H1 (cell line): ENCODE measurements at regions not wholly inside any gene's neighbourhood (a gene's known extent, or its start where the extent isn't known, plus 50 kb on each side); places are given as distances from the start of the nearest gene placed in this dataset.

Experiments used
- CTCF ChIA-PET: fragments of 300-600 bp; sonication (Branson Sonifier 250); formaldehyde crosslinking; loops from one replicate; lab custom pipeline; 2021; ENCODE audit not compliant: partially characterized antibody; lab: Charles Lee
- POLR2A ChIA-PET: fragments of 300-600 bp; sonication (Branson Sonifier 250); formaldehyde crosslinking; loops from one replicate; lab custom pipeline; 2021; ENCODE audit warnings: inconsistent platforms; ENCODE audit not compliant: partially characterized antibody; lab: Charles Lee
- DNase-seq, 2 experiments: peaks; one replicate each; pipeline versions ENCODE4 v3.0.0 to v3.0.0-alpha.2; 2010 to 2022; ENCODE audit warnings: low spot score in 2 of 2, low read depth in 1 of 2, mixed read lengths in 1 of 2
- FAIRE-seq: peaks from 2 replicates; lab custom pipeline; 2011; peaks lifted over from hg19 to GRCh38; lab: Jason Lieb, UNC
- H2AFZ ChIP-seq: 2 replicates; pipeline ENCODE4 v1.8.1; 2012; ENCODE audit warnings: low read length, inconsistent platforms
- H2AK5ac ChIP-seq: 2 replicates; pipeline ENCODE4 v1.6.1; 2013; ENCODE audit warnings: low read depth, low read length
- H2BK120ac ChIP-seq: replicated peaks from 2 replicates; pipeline ENCODE3; 2013; ENCODE audit warnings: low read depth, low read length, inconsistent platforms
- H2BK12ac ChIP-seq: 2 replicates; pipeline ENCODE4 v1.6.1; 2013; ENCODE audit warnings: low read depth, low read length
- H2BK15ac ChIP-seq: 2 replicates; pipeline ENCODE4 v1.6.1; 2013; ENCODE audit warnings: low read length
- H2BK20ac ChIP-seq: 2 replicates; pipeline ENCODE4 v1.6.1; 2013; ENCODE audit warnings: low read length
- H2BK5ac ChIP-seq: 2 replicates; pipeline ENCODE4 v1.6.1; 2013; ENCODE audit warnings: low read depth, low read length
- H3K14ac ChIP-seq: 2 replicates; pipeline ENCODE4 v1.6.1; 2013; ENCODE audit warnings: inconsistent platforms; ENCODE audit not compliant: insufficient read length
- H3K18ac ChIP-seq: 2 replicates; pipeline ENCODE4 v1.6.1; 2013; ENCODE audit warnings: low read length; ENCODE audit errors: extremely low read depth
- H3K23ac ChIP-seq: 2 replicates; pipeline ENCODE4 v1.6.1; 2013; ENCODE audit warnings: inconsistent platforms; ENCODE audit not compliant: insufficient read length
- H3K23me2 ChIP-seq: 2 replicates; pipeline ENCODE4 v1.6.1; 2013; ENCODE audit warnings: low read depth, low read length
- H3K27ac ChIP-seq: 2 replicates; pipeline ENCODE4 v1.6.1; 2011; ENCODE audit warnings: low read depth, low read length, inconsistent platforms
- H3K27me3 ChIP-seq, 4 experiments: replicated peaks in 1 of 4; 1 replicate in 1 of 4; 2 replicates in 3 of 4; pipeline versions ENCODE4 v1.6.1 to v1.8.1; 2011 to 2013; ENCODE audit warnings: low read length in 3 of 4, mild to moderate bottlenecking in 3 of 4, inconsistent platforms in 2 of 4, mixed read lengths in 2 of 4, moderate library complexity in 1 of 4; ENCODE audit not compliant: control insufficient read depth in 3 of 4, insufficient read depth in 3 of 4; ENCODE audit errors: extremely low read depth in 1 of 4
- H3K36me3 ChIP-seq, 4 experiments: 2 replicates each; pipeline versions ENCODE4 v1.6.1 to v1.8.1; 2011 to 2013; ENCODE audit warnings: mild to moderate bottlenecking in 4 of 4, low read length in 3 of 4, moderate library complexity in 2 of 4, control low read depth in 1 of 4, inconsistent platforms in 1 of 4; ENCODE audit not compliant: insufficient read depth in 4 of 4, control insufficient read depth in 2 of 4
- H3K4ac ChIP-seq: replicated peaks from 2 replicates; pipeline ENCODE3; 2013; ENCODE audit warnings: low read length, low read depth, mixed read lengths, inconsistent platforms; ENCODE audit not compliant: insufficient read length
- H3K4me1 ChIP-seq, 4 experiments: replicated peaks in 1 of 4; 1 replicate in 1 of 4; 2 replicates in 3 of 4; pipeline versions ENCODE4 v1.6.1 to v1.8.1; 2011 to 2013; ENCODE audit warnings: low read length in 3 of 4, inconsistent platforms in 2 of 4, mixed read lengths in 1 of 4; ENCODE audit not compliant: insufficient read depth in 4 of 4, control insufficient read depth in 3 of 4
- H3K4me2 ChIP-seq, 2 experiments: 2 replicates each; pipeline versions ENCODE4 v1.6.1 to v1.8.1; 2011 to 2013; ENCODE audit warnings: low read depth in 2 of 2, low read length in 2 of 2, control low read depth in 1 of 2, inconsistent platforms in 1 of 2, mild to moderate bottlenecking in 1 of 2; ENCODE audit not compliant: insufficient read depth in 1 of 2
- H3K4me3 ChIP-seq, 4 experiments: fragments of 200-600, 300-600 bp in 1 of 4; sonication (generic), shearing (Covaris generic), sonication (Bioruptor Twin) in 1 of 4; 2 replicates each; pipeline versions ENCODE4 v1.5.1 to v1.8.1; 2011 to 2016; ENCODE audit warnings: low read length in 4 of 4, low read depth in 3 of 4, control low read depth in 2 of 4, inconsistent platforms in 2 of 4, mild to moderate bottlenecking in 2 of 4, mixed read lengths in 1 of 4, moderate library complexity in 1 of 4; ENCODE audit not compliant: insufficient read depth in 2 of 4; ENCODE audit errors: extremely low read depth in 1 of 4
- H3K56ac ChIP-seq: replicated peaks from 2 replicates; pipeline ENCODE3; 2013; ENCODE audit warnings: low read depth, mild to moderate bottlenecking, mixed read lengths, low read length, inconsistent platforms; ENCODE audit not compliant: insufficient read length
- H3K79me1 ChIP-seq: 2 replicates; pipeline ENCODE4 v1.6.1; 2013; ENCODE audit warnings: low read depth, low read length, control low read depth
- H3K79me2 ChIP-seq, 2 experiments: 2 replicates each; pipeline versions ENCODE4 v1.6.1 to v1.8.1; 2012 to 2013; ENCODE audit warnings: low read length in 2 of 2, mild to moderate bottlenecking in 2 of 2, inconsistent platforms in 1 of 2; ENCODE audit not compliant: insufficient read depth in 2 of 2, control insufficient read depth in 1 of 2
- H3K9ac ChIP-seq, 4 experiments: replicated peaks in 1 of 4; 1 replicate in 1 of 4; 2 replicates in 3 of 4; pipeline versions ENCODE4 v1.6.1 to v1.8.1; 2011 to 2013; ENCODE audit warnings: low read depth in 3 of 4, low read length in 3 of 4, control low read depth in 2 of 4, mild to moderate bottlenecking in 2 of 4, moderate library complexity in 2 of 4, inconsistent platforms in 1 of 4; ENCODE audit errors: extremely low read depth in 1 of 4
- H3K9me3 ChIP-seq, 2 experiments: 2 replicates each; pipeline versions ENCODE4 v1.6.1 to v1.8.1; 2012 to 2013; ENCODE audit warnings: mild to moderate bottlenecking in 2 of 2, moderate library complexity in 2 of 2, control low read depth in 1 of 2, inconsistent platforms in 1 of 2, low read depth in 1 of 2, low read length in 1 of 2, mixed read lengths in 1 of 2; ENCODE audit not compliant: insufficient read depth in 2 of 2
- H4K20me1 ChIP-seq, 2 experiments: replicated peaks in 1 of 2; 2 replicates each; pipeline versions ENCODE3 to v1.8.1; 2011 to 2013; ENCODE audit warnings: inconsistent platforms in 2 of 2, low read length in 2 of 2, mild to moderate bottlenecking in 1 of 2; ENCODE audit not compliant: insufficient read depth in 2 of 2, control insufficient read depth in 1 of 2
- H4K5ac ChIP-seq: 2 replicates; pipeline ENCODE4 v1.6.1; 2013; ENCODE audit warnings: low read length, low read depth, mixed read lengths, inconsistent platforms; ENCODE audit not compliant: insufficient read length
- H4K8ac ChIP-seq: 2 replicates; pipeline ENCODE4 v1.8.0; 2013; ENCODE audit warnings: mild to moderate bottlenecking, moderate library complexity, low read length, inconsistent platforms; ENCODE audit not compliant: insufficient read depth; ENCODE audit errors: extremely low read depth
- H4K91ac ChIP-seq: replicated peaks from 2 replicates; pipeline ENCODE3; 2013; ENCODE audit warnings: low read length, mixed read lengths, inconsistent platforms; ENCODE audit not compliant: insufficient read length
- CEBPB ChIP-seq: IDR thresholded peaks from 2 replicates; pipeline ENCODE4 v1.6.1; 2012; ENCODE audit warnings: low read depth, low read length
- JUN ChIP-seq: IDR thresholded peaks from 2 replicates; pipeline ENCODE4 v1.6.1; 2011; ENCODE audit warnings: low read depth, mild to moderate bottlenecking, improper control_type of control experiment, low read length
- POLR2A ChIP-seq, 2 experiments: IDR thresholded peaks; 1 replicate in 1 of 2; 2 replicates in 1 of 2; pipeline ENCODE4 v1.6.1; 2011; ENCODE audit warnings: low read depth in 2 of 2, low read length in 2 of 2, mild to moderate bottlenecking in 2 of 2; ENCODE audit errors: control extremely low read depth in 1 of 2
- SUZ12 ChIP-seq: fragments of 200-600 bp; sonication (generic); IDR thresholded peaks from 2 replicates; pipeline ENCODE4 v1.6.1; 2012; ENCODE audit warnings: mild to moderate bottlenecking, inconsistent platforms, low read length, moderate library complexity, mixed read lengths
- TAF1 ChIP-seq: IDR thresholded peaks from 2 replicates; pipeline ENCODE4 v1.6.1; 2011; ENCODE audit warnings: mild to moderate bottlenecking, low read depth, low read length
- WGBS, 2 experiments: shearing (Covaris generic) in 1 of 2; methylation state at CpG; one replicate each; pipeline versions ENCODE4 v1.1.6 to v1.1.7; 2013 to 2015; ENCODE audit warnings: low lambda C conversion rate in 2 of 2, mixed read lengths in 2 of 2, inconsistent platforms in 1 of 2, low coverage in 1 of 2, missing lambda C conversion rate in 1 of 2; ENCODE audit not compliant: insufficient replicate concordance in 2 of 2, insufficient coverage in 1 of 2, insufficient read length in 1 of 2; ENCODE audit errors: extremely low coverage in 1 of 2, missing lambda C conversion rate in 1 of 2; 5-methylcytosine and 5-hydroxymethylcytosine counted together
- TF ChIP-seq, protein P1 (sequence below): IDR thresholded peaks from 2 replicates; pipeline ENCODE4 v1.6.1; 2011; ENCODE audit warnings: low read depth, mild to moderate bottlenecking, low read length; ENCODE audit not compliant: insufficient read depth
- TF ChIP-seq, protein P2 (sequence below): IDR thresholded peaks from 2 replicates; pipeline ENCODE4 v1.6.1; 2012; ENCODE audit warnings: low read length, inconsistent platforms

DNA sequence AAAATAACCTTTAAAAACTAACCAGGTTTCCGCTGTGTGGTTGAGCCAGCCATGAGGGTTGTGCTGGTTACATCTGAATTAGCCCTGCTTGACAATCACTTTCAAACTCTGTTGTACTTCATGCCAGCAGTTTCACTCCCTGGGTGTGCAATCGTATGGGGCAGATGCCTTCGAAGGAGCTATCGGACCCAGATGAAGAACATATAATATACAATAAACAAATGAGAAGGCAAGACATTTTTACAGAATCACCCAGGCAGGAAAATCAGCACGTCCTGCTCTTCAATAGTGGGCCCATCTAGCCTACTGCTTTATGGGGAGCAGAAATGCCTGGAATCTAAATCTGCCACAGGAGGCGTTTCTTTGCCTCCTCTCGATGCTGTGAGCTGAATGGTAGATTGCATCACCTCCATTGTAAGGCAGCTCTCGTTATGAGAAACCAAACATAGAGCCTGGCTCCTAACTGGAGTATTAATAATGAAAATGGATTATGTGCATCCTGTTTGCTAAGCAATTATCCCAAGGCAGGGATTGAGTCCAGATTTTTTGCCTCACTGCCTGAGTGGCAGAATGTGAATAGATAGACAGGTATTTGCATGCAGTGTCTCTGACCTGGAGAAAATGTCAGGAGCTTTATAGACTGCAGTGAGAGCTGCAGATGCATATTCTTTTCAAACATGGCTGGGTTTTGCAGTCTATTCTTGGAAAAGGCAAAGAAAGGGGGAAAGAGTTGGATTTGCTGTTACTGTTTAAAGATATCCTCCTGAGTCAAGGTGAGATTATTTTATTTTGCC, 143.3 kb upstream of the SMARCA2 start:
- Histone ChIP-seq H3K27me3 (no peaks in the 10 kb centered on the region), H4K5ac (no peak overlapping the region), H3K27ac (no peak overlapping the region), H3K56ac (no peak overlapping the region), H2BK5ac (no peak overlapping the region), H2AFZ (peak overlapping the region; percentile 77), H2BK12ac (no peak overlapping the region; the same call in none of the 2 replicates), H4K20me1 (no peaks in the 10 kb centered on the region), H3K14ac (no peak overlapping the region), H4K91ac (no peak overlapping the region), H3K4ac (no peak overlapping the region), H2AK5ac (no peak overlapping the region), H4K8ac (no peak overlapping the region), H2BK120ac (no peak overlapping the region), H3K4me2 (peak overlapping the region; percentile 15 to 51; a peak in 3 of 4 replicates), H3K4me3 (no peak overlapping the region; a peak in 1 of 8 replicates), H3K4me1 (peaks cover 0 to 13% (median 3%) of the 10 kb centered on the region in 4 experiments; a peak in 4 of 7 replicates), H3K9me3 (no peaks in the 10 kb centered on the region), H3K36me3 (no peaks in the 10 kb centered on the region), H2BK15ac (no peak overlapping the region), H3K79me2 (no peaks in the 10 kb centered on the region), H3K23me2 (no peaks in the 10 kb centered on the region), H3K18ac (peak overlapping the region; percentile 48; the same call in 1 of the 2 replicates), H3K79me1 (no peaks in the 10 kb centered on the region), H2BK20ac (no peak overlapping the region), H3K9ac (no peak overlapping the region), H3K23ac (no peak overlapping the region)
- FAIRE-seq (peak; percentile 13), DNase-seq (peak in 1 of 2 experiments; percentile 21)
- 54% methylated on average over 8 of the region's 8 CpGs; no CpG with 5 or more reads in 1 of the 2 experiments for WGBS, 2 experiments
- ChIA-PET POLR2A (interaction anchor here (1.0 to 1.4 kb wide), 3 partner anchors 22 to 47 kb away, joined by 3 to 4 read pairs (median 3); no protein-coding TSS in a partner anchor), CTCF (interaction anchor here (0.6 to 4.7 kb wide), 16 partner anchors 21 to 942 kb away, joined by 3 to 26 read pairs (median 4); no protein-coding TSS in a partner anchor)
- TF ChIP-seq TAF1: peak; percentile 38; the same call in 1 of the 2 replicates
- TF ChIP-seq POLR2A (IDR thresholded peaks at IDR 0.05; ENCODE audit: control extremely low read depth in 1 of 2, low read depth in 2 of 2, low read length in 2 of 2): 0 out of 3 replicates have a peak, but pooled peaks of 1 of the 2 experiments have one; percentile 22
- 0 out of 2 replicates have a peak, but pooled peaks have one; percentile 36 for TF ChIP-seq JUN
- TF ChIP-seq, protein P1, sequence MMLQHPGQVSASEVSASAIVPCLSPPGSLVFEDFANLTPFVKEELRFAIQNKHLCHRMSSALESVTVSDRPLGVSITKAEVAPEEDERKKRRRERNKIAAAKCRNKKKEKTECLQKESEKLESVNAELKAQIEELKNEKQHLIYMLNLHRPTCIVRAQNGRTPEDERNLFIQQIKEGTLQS: peak; percentile 83
- no peak for TF ChIP-seq SUZ12
- TF ChIP-seq, protein P2, sequence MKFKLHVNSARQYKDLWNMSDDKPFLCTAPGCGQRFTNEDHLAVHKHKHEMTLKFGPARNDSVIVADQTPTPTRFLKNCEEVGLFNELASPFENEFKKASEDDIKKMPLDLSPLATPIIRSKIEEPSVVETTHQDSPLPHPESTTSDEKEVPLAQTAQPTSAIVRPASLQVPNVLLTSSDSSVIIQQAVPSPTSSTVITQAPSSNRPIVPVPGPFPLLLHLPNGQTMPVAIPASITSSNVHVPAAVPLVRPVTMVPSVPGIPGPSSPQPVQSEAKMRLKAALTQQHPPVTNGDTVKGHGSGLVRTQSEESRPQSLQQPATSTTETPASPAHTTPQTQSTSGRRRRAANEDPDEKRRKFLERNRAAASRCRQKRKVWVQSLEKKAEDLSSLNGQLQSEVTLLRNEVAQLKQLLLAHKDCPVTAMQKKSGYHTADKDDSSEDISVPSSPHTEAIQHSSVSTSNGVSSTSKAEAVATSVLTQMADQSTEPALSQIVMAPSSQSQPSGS: no peak
- peak; percentile 96 for TF ChIP-seq CEBPB
